Naive thymus-derived CD8-positive, alpha-beta T cell (primary cell): ENCODE measurements at regions not wholly inside any gene's neighbourhood (a gene's known extent, or its start where the extent isn't known, plus 50 kb on each side); places are given as distances from the start of the nearest gene placed in this dataset.

Source experiments
- ATAC-seq, 2 donors: fragments of 150-1000 bp; cut with Tn5 transposase in 1 of 2; sonication (Bioruptor Pico), chemical (Tn5 transposase) in 1 of 2; 1 replicate in 1 of 2; 2 replicates in 1 of 2; pipeline ENCODE4 v1.10.0; 2021; ENCODE audit warnings: mild to moderate bottlenecking in 2 of 2, moderate library complexity in 2 of 2
- POLR2A ChIA-PET: fragments of 350-600 bp; sonication (Branson Sonifier 250); formaldehyde crosslinking; loops from one replicate; lab custom pipeline; 2021; ENCODE audit warnings: antibody characterized with exemption; lab: Charles Lee
- DNase-seq, 10 donors: peaks; one replicate each; pipeline versions ENCODE4 v3.0.0 to v3.0.0-alpha.2; 2020 to 2022
- H3K27ac Mint-ChIP-seq, 10 donors: one replicate each; pipeline ENCODE4 v1.8.0; 2020 to 2022; ENCODE audit warnings: mild to moderate bottlenecking in 10 of 10, mixed read lengths in 10 of 10, moderate library complexity in 4 of 10, inconsistent platforms in 1 of 10
- H3K27me3 Mint-ChIP-seq, 5 donors: one replicate each; pipeline ENCODE4 v1.8.0; 2021 to 2022; ENCODE audit warnings: mixed read lengths in 5 of 5
- H3K36me3 Mint-ChIP-seq, 3 donors: one replicate each; pipeline ENCODE4 v1.8.0; 2020 to 2022; ENCODE audit warnings: mixed read lengths in 3 of 3, mild to moderate bottlenecking in 2 of 3, inconsistent platforms in 1 of 3
- H3K4me1 Mint-ChIP-seq, 4 donors: one replicate each; pipeline ENCODE4 v1.8.0; 2021 to 2022; ENCODE audit warnings: mixed read lengths in 4 of 4
- H3K4me3 Mint-ChIP-seq, 10 donors: one replicate each; pipeline ENCODE4 v1.8.0; 2020 to 2022; ENCODE audit warnings: mild to moderate bottlenecking in 10 of 10, mixed read lengths in 10 of 10, moderate library complexity in 6 of 10, inconsistent platforms in 1 of 10
- H3K9me3 Mint-ChIP-seq, 9 donors: one replicate each; pipeline ENCODE4 v1.8.0; 2020 to 2022; ENCODE audit warnings: mixed read lengths in 9 of 9, mild to moderate bottlenecking in 3 of 9, inconsistent platforms in 1 of 9, moderate library complexity in 1 of 9

- Mint-ChIP-seq H3K9me3 (peaks cover 0 to 2% (median 0%) of the 10 kb centered on the region in 9 donors), H3K27me3 (no peaks in the 10 kb centered on the region), H3K4me3 (no peak overlapping the region), H3K36me3 (no peaks in the 10 kb centered on the region), H3K27ac (no peak overlapping the region), H3K4me1 (no peaks in the 10 kb centered on the region)
- POLR2A ChIA-PET = no interaction called here
- ATAC-seq (no peak), DNase-seq (no peak)
Measured at GRCh38 chr18:37709740-37710139, 144.1 kb upstream of the CELF4 start.

- POLR2A ChIA-PET = no interaction called here
- no peak overlapping the region for H3K27ac Mint-ChIP-seq
- H3K27me3 Mint-ChIP-seq = peaks cover 0 to 4% (median 0%) of the 10 kb centered on the region in 5 donors
- DNase-seq = no peak
- no peak overlapping the region for H3K4me3 Mint-ChIP-seq
- peaks cover 0 to 3% (median 0%) of the 10 kb centered on the region in 4 donors for H3K4me1 Mint-ChIP-seq
- H3K36me3 Mint-ChIP-seq = no peaks in the 10 kb centered on the region
- no peak for ATAC-seq
- no peaks in the 10 kb centered on the region for H3K9me3 Mint-ChIP-seq
Measured at GRCh38 chr18:37705016-37705415, 139.4 kb upstream of the CELF4 start.

- POLR2A ChIA-PET = no interaction called here
- H3K36me3 Mint-ChIP-seq = no peaks in the 10 kb centered on the region
- H3K4me1 Mint-ChIP-seq = peaks cover 0 to 3% (median 0%) of the 10 kb centered on the region in 4 donors
- no peak overlapping the region for H3K27ac Mint-ChIP-seq
- no peaks in the 10 kb centered on the region for H3K9me3 Mint-ChIP-seq
- ATAC-seq (no peak), DNase-seq (no peak)
- no peak overlapping the region for H3K4me3 Mint-ChIP-seq
- H3K27me3 Mint-ChIP-seq = peaks cover 0 to 4% (median 0%) of the 10 kb centered on the region in 5 donors
Measured at GRCh38 chr18:37702841-37703240, 137.2 kb upstream of the CELF4 start.

- peaks cover 0 to 4% (median 0%) of the 10 kb centered on the region in 5 donors for H3K27me3 Mint-ChIP-seq
- POLR2A ChIA-PET = no interaction called here
- H3K9me3 Mint-ChIP-seq = no peaks in the 10 kb centered on the region
- ATAC-seq (no peak), DNase-seq (no peak)
- H3K36me3 Mint-ChIP-seq = no peaks in the 10 kb centered on the region
- no peak overlapping the region for H3K27ac Mint-ChIP-seq
- H3K4me3 Mint-ChIP-seq = no peak overlapping the region
- peaks cover 0 to 3% (median 0%) of the 10 kb centered on the region in 4 donors for H3K4me1 Mint-ChIP-seq
Measured at GRCh38 chr18:37701967-37702366, 136.4 kb upstream of the CELF4 start.

- no peak for ATAC-seq
- Mint-ChIP-seq H3K36me3 (no peaks in the 10 kb centered on the region), H3K27ac (no peak overlapping the region)
Measured at GRCh38 chr18:37698508-37699040, 133.0 kb upstream of the CELF4 start.

GRCh38 chr18:37694516-37694915, 128.9 kb upstream of the CELF4 start:
- ATAC-seq = no peak
- POLR2A ChIA-PET = interaction anchor here (0.6 kb wide), 1 partner anchor 40 kb away, joined by 3 read pairs; no protein-coding TSS in a partner anchor
- no peak for DNase-seq
- H3K4me3 Mint-ChIP-seq = no peak overlapping the region
- H3K36me3 Mint-ChIP-seq = no peaks in the 10 kb centered on the region
- peaks cover 0 to 3% (median 0%) of the 10 kb centered on the region in 9 donors for H3K9me3 Mint-ChIP-seq
- no peak overlapping the region for H3K27ac Mint-ChIP-seq
- peaks cover 0 to 1% (median 0%) of the 10 kb centered on the region in 5 donors for H3K27me3 Mint-ChIP-seq
- no peaks in the 10 kb centered on the region for H3K4me1 Mint-ChIP-seq

More at GRCh38 chr18:37698508-37699040, 133.0 kb upstream of the CELF4 start:
- Mint-ChIP-seq H3K9me3 (peaks cover 0 to 3% (median 0%) of the 10 kb centered on the region in 9 donors), H3K27me3 (no peaks in the 10 kb centered on the region), H3K4me3 (no peak overlapping the region), H3K4me1 (no peaks in the 10 kb centered on the region)
- POLR2A ChIA-PET = no interaction called here
- DNase-seq = no peak

GRCh38 chr18:37691162-37691561, 125.6 kb upstream of the CELF4 start:
- Mint-ChIP-seq H3K4me3 (no peak overlapping the region), H3K9me3 (peaks cover 0 to 6% (median 1%) of the 10 kb centered on the region in 9 donors)
- POLR2A ChIA-PET = no interaction called here

GRCh38 chr18:37689841-37690240, 124.2 kb upstream of the CELF4 start:
- POLR2A ChIA-PET = no interaction called here
- H3K36me3 Mint-ChIP-seq = no peaks in the 10 kb centered on the region
- H3K9me3 Mint-ChIP-seq = peaks cover 0 to 7% (median 1%) of the 10 kb centered on the region in 9 donors
- H3K4me3 Mint-ChIP-seq = no peak overlapping the region
- H3K4me1 Mint-ChIP-seq = no peaks in the 10 kb centered on the region
- DNase-seq = no peak
- ATAC-seq = no peak
- H3K27me3 Mint-ChIP-seq = peaks cover 0 to 6% (median 0%) of the 10 kb centered on the region in 5 donors
- no peak overlapping the region for H3K27ac Mint-ChIP-seq

More at GRCh38 chr18:37691162-37691561, 125.6 kb upstream of the CELF4 start:
- ATAC-seq (no peak), DNase-seq (no peak)
- H3K36me3 Mint-ChIP-seq = no peaks in the 10 kb centered on the region
- H3K27ac Mint-ChIP-seq = no peak overlapping the region
- peaks cover 0 to 6% (median 0%) of the 10 kb centered on the region in 5 donors for H3K27me3 Mint-ChIP-seq
- no peaks in the 10 kb centered on the region for H3K4me1 Mint-ChIP-seq

- Mint-ChIP-seq H3K4me1 (no peaks in the 10 kb centered on the region), H3K27me3 (peaks cover 0 to 23% (median 0%) of the 10 kb centered on the region in 5 donors), H3K27ac (no peak overlapping the region), H3K4me3 (no peak overlapping the region), H3K36me3 (no peaks in the 10 kb centered on the region), H3K9me3 (peaks cover 0 to 11% (median 1%) of the 10 kb centered on the region in 9 donors)
- POLR2A ChIA-PET = no interaction called here
- ATAC-seq (no peak), DNase-seq (no peak)
Measured at GRCh38 chr18:37684590-37684989, 119.0 kb upstream of the CELF4 start.

GRCh38 chr18:37684183-37684582, 118.6 kb upstream of the CELF4 start:
- no peak for ATAC-seq
- Mint-ChIP-seq H3K4me3 (no peak overlapping the region), H3K4me1 (no peaks in the 10 kb centered on the region), H3K9me3 (peaks cover 0 to 11% (median 1%) of the 10 kb centered on the region in 9 donors), H3K27ac (no peak overlapping the region), H3K27me3 (peaks cover 0 to 23% (median 0%) of the 10 kb centered on the region in 5 donors), H3K36me3 (no peaks in the 10 kb centered on the region)
- DNase-seq = no peak
- POLR2A ChIA-PET = no interaction called here

- Mint-ChIP-seq H3K4me1 (no peaks in the 10 kb centered on the region), H3K27me3 (peaks cover 0 to 17% (median 0%) of the 10 kb centered on the region in 5 donors), H3K27ac (no peak overlapping the region), H3K9me3 (peaks cover 0 to 11% (median 0%) of the 10 kb centered on the region in 9 donors), H3K4me3 (no peak overlapping the region), H3K36me3 (no peaks in the 10 kb centered on the region)
- ATAC-seq = no peak
- POLR2A ChIA-PET = no interaction called here
- DNase-seq = no peak
Measured at GRCh38 chr18:37680911-37681310, 115.3 kb upstream of the CELF4 start.

- Mint-ChIP-seq H3K4me3 (no peak overlapping the region), H3K36me3 (no peaks in the 10 kb centered on the region), H3K27me3 (no peaks in the 10 kb centered on the region), H3K27ac (no peak overlapping the region), H3K9me3 (peaks cover 0 to 4% (median 0%) of the 10 kb centered on the region in 9 donors), H3K4me1 (no peaks in the 10 kb centered on the region)
- DNase-seq = no peak
- ATAC-seq = no peak
- POLR2A ChIA-PET = no interaction called here
Measured at GRCh38 chr18:37676276-37676675, 110.7 kb upstream of the CELF4 start.

- H3K4me1 Mint-ChIP-seq = no peaks in the 10 kb centered on the region
- POLR2A ChIA-PET = no interaction called here
- no peak overlapping the region for H3K27ac Mint-ChIP-seq
- no peak for ATAC-seq
- H3K27me3 Mint-ChIP-seq = no peaks in the 10 kb centered on the region
- DNase-seq = no peak
- H3K4me3 Mint-ChIP-seq = no peak overlapping the region
- peaks cover 0 to 4% (median 0%) of the 10 kb centered on the region in 9 donors for H3K9me3 Mint-ChIP-seq
- no peaks in the 10 kb centered on the region for H3K36me3 Mint-ChIP-seq
Measured at GRCh38 chr18:37675699-37676098, 110.1 kb upstream of the CELF4 start.

GRCh38 chr18:37674570-37674969, 109.0 kb upstream of the CELF4 start:
- no peak overlapping the region for H3K4me3 Mint-ChIP-seq
- no peak for DNase-seq

More at GRCh38 chr18:37674570-37674969, 109.0 kb upstream of the CELF4 start:
- H3K9me3 Mint-ChIP-seq = peaks cover 0 to 4% (median 0%) of the 10 kb centered on the region in 9 donors
- H3K27me3 Mint-ChIP-seq = no peaks in the 10 kb centered on the region
- H3K4me1 Mint-ChIP-seq = no peaks in the 10 kb centered on the region
- no peak overlapping the region for H3K27ac Mint-ChIP-seq
- POLR2A ChIA-PET = no interaction called here
- no peaks in the 10 kb centered on the region for H3K36me3 Mint-ChIP-seq
- ATAC-seq = no peak
